Dendritic cell treated with granulocyte-macrophage colony-stimulating factor and Interleukin-4, amounts not matched to agents 40 ng/mL and 50 ng/mL, for 4 days (primary cell): ENCODE measurements at regions not wholly inside any gene's neighbourhood (a gene's known extent, or its start where the extent isn't known, plus 50 kb on each side); places are given as distances from the start of the nearest gene placed in this dataset.
A peak's percentile ranks its signal among the peaks of the same experiment; 100 is the strongest.
"Not testable (repeated sequence)": the region's sequence is repeated elsewhere in the genome, so short reads cannot be mapped to it uniquely, and the experiment has no call there.

Source experiments
- H3K27ac Mint-ChIP-seq: one replicate; pipeline ENCODE4 v1.8.0; 2022; ENCODE audit warnings: mild to moderate bottlenecking, mixed read lengths
- H3K27me3 Mint-ChIP-seq: one replicate; pipeline ENCODE4 v1.8.0; 2022; ENCODE audit warnings: mild to moderate bottlenecking, mixed read lengths
- H3K36me3 Mint-ChIP-seq: one replicate; pipeline ENCODE4 v1.8.0; 2022; ENCODE audit warnings: low read depth, mixed read lengths
- H3K4me1 Mint-ChIP-seq: one replicate; pipeline ENCODE4 v1.8.0; 2022; ENCODE audit warnings: low read depth, mixed read lengths
- H3K4me3 Mint-ChIP-seq: one replicate; pipeline ENCODE4 v1.8.0; 2022; ENCODE audit warnings: mild to moderate bottlenecking, moderate library complexity, mixed read lengths
- H3K9me3 Mint-ChIP-seq: one replicate; pipeline ENCODE4 v1.8.0; 2022; ENCODE audit warnings: mixed read lengths
- intact Hi-C: fragments of 100-400 bp; cut with micrococcal nuclease; formaldehyde crosslinking; loops from one replicate; pipeline ENCODE4 v1.15.0; 2022

DNA sequence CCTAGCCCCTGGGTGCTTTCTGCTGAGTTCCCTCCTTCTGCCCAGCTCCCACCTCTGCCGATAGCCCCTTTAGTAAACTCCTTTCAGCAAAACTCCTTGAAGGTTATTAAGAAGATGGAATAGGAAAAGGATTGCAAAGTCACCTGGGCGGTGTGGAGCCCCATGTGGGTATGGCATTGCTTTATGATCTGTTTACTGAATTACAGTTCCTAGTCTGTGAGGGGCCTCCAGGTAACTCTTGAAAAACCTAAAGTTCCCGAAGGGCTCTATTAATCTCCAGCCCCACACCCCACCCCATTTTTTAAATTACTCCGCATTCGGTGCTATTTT lies 116.9 kb upstream of the UXS1 start:
- H3K9me3 Mint-ChIP-seq, result peaks cover 10% of the 10 kb centered on the region
- H3K27ac Mint-ChIP-seq, result no peak overlapping the region
- no peak overlapping the region for H3K4me3 Mint-ChIP-seq
- intact Hi-C loops, result no loop called here
- H3K36me3 Mint-ChIP-seq, result no peaks in the 10 kb centered on the region
- peaks cover 6% of the 10 kb centered on the region for H3K4me1 Mint-ChIP-seq
- H3K27me3 Mint-ChIP-seq, result no peaks in the 10 kb centered on the region

DNA sequence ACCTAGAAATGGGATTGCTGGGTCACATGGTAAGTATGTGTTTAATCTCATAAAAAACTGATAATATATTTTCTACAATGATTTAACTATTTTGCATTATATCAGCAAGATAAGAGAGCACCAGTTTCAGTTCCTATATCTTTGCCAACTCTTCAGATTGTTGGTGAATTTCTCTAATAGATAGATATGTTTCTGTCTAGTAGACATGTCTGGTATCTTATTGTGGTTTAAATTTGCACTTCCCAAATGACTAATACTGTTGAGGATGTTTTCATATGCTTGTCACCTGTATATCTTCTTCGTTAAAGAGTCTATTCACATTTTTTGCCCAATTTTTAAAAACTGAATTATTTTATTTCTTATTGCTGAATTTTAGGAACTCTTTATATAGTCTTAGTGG lies 113.8 kb upstream of the UXS1 start:
- intact Hi-C loops, result no loop called here
- Mint-ChIP-seq H3K4me1 (peaks cover 7% of the 10 kb centered on the region), H3K27ac (no peak overlapping the region), H3K36me3 (no peaks in the 10 kb centered on the region), H3K4me3 (no peak overlapping the region), H3K27me3 (no peaks in the 10 kb centered on the region), H3K9me3 (peaks cover 29% of the 10 kb centered on the region)

DNA sequence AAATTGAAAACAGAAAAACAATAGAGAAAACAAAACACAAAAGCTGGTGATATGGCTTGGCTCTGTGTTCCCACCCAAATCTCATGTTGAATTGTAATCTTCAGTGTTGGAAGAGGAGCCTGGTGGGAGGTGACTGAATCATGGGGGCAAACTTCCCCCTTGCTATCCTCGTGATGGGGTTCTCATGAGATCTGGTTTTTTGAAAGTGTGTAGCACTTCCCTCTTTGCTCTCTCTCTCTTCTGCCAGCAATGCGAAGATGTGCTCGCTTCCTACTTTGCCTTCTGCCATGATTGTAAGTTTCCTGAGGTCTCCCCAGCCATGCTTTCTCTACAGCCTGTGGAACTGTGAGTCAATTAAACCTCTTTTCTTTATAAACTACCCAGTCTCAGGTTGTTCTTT lies 112.3 kb upstream of the UXS1 start:
- H3K27me3 Mint-ChIP-seq, result no peaks in the 10 kb centered on the region
- intact Hi-C loops, result no loop called here
- no peak overlapping the region for H3K4me3 Mint-ChIP-seq
- H3K9me3 Mint-ChIP-seq, result peaks cover 33% of the 10 kb centered on the region
- no peaks in the 10 kb centered on the region for H3K36me3 Mint-ChIP-seq
- H3K27ac Mint-ChIP-seq, result peak overlapping the region; percentile 27
- peaks cover 7% of the 10 kb centered on the region for H3K4me1 Mint-ChIP-seq

DNA sequence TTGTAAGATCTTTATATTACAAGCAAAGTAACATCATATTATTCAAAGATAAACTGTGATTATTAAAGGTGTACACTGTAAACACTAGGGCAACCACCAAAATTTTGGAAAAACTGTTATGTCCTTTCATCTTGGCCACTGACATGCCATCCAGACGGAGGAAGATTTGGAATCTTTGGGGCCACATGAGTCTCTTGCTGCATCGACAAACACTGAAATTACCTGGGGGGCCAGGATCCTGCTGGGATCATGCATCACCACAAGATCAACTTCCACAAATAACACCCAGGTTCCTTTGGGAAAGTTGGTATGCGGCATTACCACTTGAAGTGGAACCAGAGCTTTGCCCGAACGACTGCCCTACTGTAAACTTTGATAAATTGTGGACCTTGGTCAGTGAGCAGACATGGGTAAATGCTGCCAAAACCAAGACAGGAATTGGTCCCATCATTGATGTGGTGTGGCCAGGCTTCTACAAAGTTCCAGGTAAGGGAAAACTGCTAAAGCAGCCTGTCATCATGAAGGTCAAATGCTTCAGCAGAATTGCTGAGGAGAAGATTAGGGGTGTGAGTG lies 110.6 kb upstream of the UXS1 start:
- Mint-ChIP-seq H3K27me3 (no peaks in the 10 kb centered on the region), H3K27ac (no peak overlapping the region), H3K9me3 (peaks cover 33% of the 10 kb centered on the region), H3K4me1 (peaks cover 7% of the 10 kb centered on the region), H3K4me3 (no peak overlapping the region), H3K36me3 (no peaks in the 10 kb centered on the region)
- intact Hi-C loops, result no loop called here

DNA sequence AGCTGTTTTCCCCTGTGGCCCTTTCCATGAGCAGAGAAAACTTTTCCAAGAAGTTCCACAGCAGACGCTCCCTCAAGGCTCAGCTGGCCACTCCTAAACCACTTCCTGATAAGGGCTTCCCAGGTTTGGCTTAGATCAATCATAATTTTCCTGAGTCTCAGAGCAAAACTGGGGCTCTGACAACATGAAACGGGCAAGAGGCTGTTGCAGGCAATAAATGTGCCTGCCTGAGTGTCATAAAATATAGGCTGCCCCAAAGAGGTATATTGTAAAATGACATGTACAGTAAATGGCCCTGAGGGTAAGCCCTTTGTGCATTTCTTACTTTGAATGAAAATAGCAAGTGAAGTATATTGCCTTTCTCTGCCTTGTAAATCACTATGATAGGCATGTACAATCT lies 105.6 kb upstream of the UXS1 start:
- Mint-ChIP-seq H3K27ac (no peak overlapping the region), H3K9me3 (peaks cover 11% of the 10 kb centered on the region), H3K36me3 (no peaks in the 10 kb centered on the region), H3K27me3 (no peaks in the 10 kb centered on the region), H3K4me1 (peaks cover 5% of the 10 kb centered on the region), H3K4me3 (no peak overlapping the region)
- intact Hi-C loops, result no loop called here

DNA sequence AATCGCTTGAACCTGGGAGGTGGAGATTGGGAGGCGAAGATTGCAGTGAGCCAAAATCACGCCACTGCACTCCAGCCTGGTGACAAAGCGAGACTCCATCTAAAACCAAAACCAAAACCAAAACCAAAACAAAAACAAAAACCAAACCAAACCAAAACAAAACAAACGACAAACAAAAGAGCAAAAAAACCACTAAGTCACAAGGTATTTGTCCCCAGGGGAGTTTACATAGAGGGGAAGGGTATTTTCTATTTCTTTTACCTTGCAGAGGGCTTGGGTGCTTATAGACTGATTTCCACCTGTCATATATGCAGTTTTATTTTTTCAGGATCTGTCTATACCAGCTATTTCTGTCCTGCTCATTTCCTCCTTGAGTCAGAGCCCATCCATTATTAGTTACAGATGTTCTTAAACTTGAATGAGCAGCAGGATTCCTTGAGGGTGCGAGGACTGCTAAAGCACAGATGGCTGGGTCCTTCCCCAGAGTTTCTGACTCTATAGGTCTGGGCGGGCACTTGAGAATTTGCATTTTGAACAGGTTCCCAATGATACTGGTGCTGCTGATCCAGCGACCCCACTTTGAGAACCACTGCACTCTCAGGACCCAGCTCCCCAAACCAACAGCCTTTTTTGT lies 102.2 kb upstream of the UXS1 start:
- Mint-ChIP-seq H3K27ac (no peak overlapping the region), H3K36me3 (no peaks in the 10 kb centered on the region), H3K9me3 (no peaks in the 10 kb centered on the region), H3K27me3 (no peaks in the 10 kb centered on the region), H3K4me1 (peaks cover 5% of the 10 kb centered on the region), H3K4me3 (peak overlapping the region; percentile 20)
- intact Hi-C loops, result no loop called here

DNA sequence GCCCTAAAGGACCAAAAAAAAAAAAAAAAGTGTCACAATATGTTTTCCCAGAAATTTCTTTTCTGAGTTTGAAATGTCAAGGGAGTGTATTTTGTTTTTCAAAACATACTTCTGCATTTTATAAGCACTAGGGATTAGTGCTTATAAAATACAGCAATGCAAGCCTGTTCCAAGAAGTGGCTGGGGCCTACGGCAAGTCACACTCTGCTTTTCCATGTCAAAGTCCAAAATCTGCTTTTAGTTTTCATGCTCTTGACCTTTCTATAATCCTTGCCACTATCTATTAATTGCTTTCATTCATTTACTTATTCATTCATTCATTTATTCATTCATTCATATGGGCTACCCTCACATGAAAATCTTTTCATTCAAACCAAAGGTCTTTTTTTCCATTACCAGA lies 100.1 kb upstream of the UXS1 start:
- no peak overlapping the region for H3K4me3 Mint-ChIP-seq
- no peak overlapping the region for H3K27ac Mint-ChIP-seq
- no peaks in the 10 kb centered on the region for H3K36me3 Mint-ChIP-seq
- H3K9me3 Mint-ChIP-seq, result no peaks in the 10 kb centered on the region
- H3K27me3 Mint-ChIP-seq, result no peaks in the 10 kb centered on the region
- H3K4me1 Mint-ChIP-seq, result peaks cover 5% of the 10 kb centered on the region
- intact Hi-C loops, result no loop called here

DNA sequence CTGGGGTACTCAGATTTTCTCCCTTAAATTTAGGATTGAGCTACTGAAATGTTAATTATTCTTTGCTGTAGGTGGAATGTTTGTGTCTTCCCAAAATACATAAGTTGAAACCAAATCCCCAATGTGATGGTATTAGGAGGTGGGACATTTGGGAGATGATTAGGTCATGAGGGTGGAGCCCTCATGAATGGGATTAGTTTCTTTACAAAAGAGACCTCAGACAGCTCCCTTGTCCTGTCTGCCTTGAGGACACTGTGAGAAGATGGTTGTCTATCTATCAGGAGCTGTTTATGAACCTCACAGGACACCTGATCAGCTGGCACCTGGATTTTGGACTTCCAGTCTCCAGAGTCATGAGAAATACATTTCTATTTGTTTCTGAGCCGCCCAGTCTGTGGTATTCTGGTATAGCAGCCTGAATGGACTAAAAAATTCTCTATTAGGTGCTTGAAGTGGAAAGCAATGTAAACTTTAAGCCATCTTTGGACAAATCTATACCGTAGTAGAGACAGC lies 99.2 kb upstream of the UXS1 start:
- Mint-ChIP-seq H3K9me3 (no peaks in the 10 kb centered on the region), H3K27ac (no peak overlapping the region), H3K4me3 (no peak overlapping the region), H3K27me3 (no peaks in the 10 kb centered on the region), H3K4me1 (peaks cover 5% of the 10 kb centered on the region), H3K36me3 (no peaks in the 10 kb centered on the region)
- intact Hi-C loops, result no loop called here

DNA sequence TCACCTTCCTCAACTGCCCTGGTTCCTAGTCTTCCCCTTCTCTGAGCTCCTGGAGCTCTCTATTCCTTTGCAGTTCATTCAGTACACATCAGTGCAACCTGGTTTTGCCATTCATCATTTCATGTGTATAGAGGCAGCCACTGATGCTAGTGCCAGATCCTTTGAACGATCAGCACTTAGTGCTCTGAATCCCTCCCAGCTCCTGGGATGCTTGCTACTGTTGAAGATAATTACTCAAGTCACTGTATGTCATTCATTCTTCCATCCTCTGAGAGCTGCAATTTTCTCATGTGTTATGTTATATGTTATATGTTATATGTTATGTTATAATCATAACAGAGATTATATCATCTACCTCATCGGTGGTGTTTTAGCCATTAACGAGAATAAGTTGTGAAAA lies 98.5 kb upstream of the UXS1 start:
- intact Hi-C loops, result no loop called here
- no peaks in the 10 kb centered on the region for H3K9me3 Mint-ChIP-seq
- H3K4me3 Mint-ChIP-seq, result no peak overlapping the region
- no peaks in the 10 kb centered on the region for H3K36me3 Mint-ChIP-seq
- peaks cover 5% of the 10 kb centered on the region for H3K4me1 Mint-ChIP-seq
- H3K27me3 Mint-ChIP-seq, result no peaks in the 10 kb centered on the region
- H3K27ac Mint-ChIP-seq, result no peak overlapping the region

DNA sequence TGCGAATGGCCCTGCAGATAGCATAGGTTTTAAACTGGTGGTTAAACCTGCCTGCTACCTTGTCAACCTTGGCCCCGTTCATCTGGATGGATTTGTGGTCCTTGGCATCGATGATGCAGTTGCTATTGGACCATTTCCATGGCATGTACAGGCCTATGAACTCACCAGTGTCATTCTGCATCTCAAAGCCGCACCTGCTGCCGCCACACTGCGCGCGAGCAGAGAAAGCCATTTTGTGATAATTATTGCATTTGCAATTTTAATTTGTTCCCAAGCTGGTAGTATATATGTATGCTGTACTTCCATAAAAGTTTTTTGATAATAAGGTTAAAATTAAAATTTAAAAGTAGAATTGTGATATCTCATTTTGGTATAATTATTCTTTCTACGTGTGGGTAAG lies 94.8 kb upstream of the UXS1 start:
- Mint-ChIP-seq H3K36me3 (no peaks in the 10 kb centered on the region), H3K4me3 (no peak overlapping the region), H3K9me3 (no peaks in the 10 kb centered on the region), H3K27me3 (no peaks in the 10 kb centered on the region), H3K4me1 (no peaks in the 10 kb centered on the region), H3K27ac (no peak overlapping the region)
- intact Hi-C loops, result no loop called here

DNA sequence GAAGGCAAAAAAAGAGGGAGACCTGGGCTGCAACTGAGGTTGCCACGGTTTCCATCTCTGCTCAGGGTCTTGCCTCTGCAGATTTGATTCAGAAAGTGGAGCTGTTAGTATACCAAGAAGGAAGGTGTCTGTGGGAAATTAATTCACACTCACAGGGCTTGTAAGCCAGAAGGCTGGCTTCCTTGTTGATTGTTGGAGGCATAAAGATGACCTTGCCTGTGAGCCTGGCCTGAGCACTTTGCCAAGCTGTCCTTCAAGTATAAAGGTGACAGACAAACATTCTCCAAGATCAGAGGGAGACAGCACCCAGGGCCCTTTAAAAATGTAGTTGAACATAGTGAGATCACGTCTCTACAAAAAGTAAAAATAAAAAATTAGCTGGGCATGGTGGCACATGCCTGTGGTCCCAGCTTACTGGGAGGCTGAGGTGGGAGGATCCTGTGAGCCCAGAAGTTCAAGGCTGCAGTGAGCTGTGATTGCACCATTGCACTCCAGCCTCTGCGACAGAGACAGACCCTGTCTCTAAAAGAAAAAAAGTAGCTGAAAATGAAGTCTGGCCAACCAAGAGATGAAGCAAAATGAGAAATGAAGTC lies 91.2 kb upstream of the UXS1 start:
- Mint-ChIP-seq H3K27ac (no peak overlapping the region), H3K9me3 (no peaks in the 10 kb centered on the region), H3K4me3 (no peak overlapping the region), H3K4me1 (no peaks in the 10 kb centered on the region), H3K36me3 (no peaks in the 10 kb centered on the region), H3K27me3 (no peaks in the 10 kb centered on the region)
- intact Hi-C loops, result no loop called here

DNA sequence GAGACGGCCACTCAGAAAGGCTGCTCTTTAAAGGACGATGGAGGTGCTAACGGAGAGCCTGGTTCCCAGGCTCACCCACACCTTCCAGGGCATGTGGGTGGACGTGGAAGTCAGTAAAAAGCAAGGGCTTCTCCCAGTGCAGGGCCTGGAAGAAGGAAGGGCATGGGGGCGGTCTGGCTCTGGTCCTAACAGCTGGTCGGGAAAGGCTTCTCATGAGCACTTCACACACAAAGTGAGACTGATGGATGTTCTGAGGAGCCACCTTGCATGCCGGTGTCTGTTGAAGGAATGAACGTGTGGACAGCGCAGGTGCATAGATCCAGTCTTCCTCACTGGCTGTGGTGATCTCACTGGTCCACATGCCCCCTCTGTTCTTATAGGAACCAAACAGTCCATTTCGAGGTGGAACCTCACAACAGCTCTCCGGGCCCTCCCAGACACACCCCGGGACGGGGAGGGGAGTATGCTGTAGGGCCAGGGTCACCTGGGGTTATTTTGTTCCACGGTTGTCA lies 90.6 kb upstream of the UXS1 start:
- H3K27ac Mint-ChIP-seq, result no peak overlapping the region
- H3K9me3 Mint-ChIP-seq, result no peaks in the 10 kb centered on the region
- no peak overlapping the region for H3K4me3 Mint-ChIP-seq
- no peaks in the 10 kb centered on the region for H3K4me1 Mint-ChIP-seq
- peaks cover under 1% of the 10 kb centered on the region for H3K27me3 Mint-ChIP-seq
- intact Hi-C loops, result no loop called here
- no peaks in the 10 kb centered on the region for H3K36me3 Mint-ChIP-seq

DNA sequence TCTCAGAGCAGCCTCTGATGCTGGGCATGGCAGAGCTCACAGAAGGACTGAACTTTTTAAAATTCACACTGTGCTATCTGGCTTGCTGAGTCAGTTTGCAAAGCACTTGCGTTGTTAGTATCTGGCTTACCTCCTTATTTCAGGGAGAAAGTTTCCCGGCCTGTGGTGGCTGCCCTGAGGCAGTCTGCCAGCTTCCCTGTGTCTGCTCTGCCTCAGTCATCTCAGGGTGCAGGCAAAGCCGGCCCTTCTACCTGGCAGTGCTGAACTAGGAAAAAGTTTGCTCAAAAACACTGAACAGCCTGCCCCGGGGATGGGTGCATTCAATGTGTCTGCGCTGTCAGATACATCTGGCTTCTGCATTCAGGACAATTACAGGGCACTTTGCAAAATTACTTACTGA lies 90.2 kb upstream of the UXS1 start:
- Mint-ChIP-seq H3K27me3 (peaks cover 2% of the 10 kb centered on the region), H3K9me3 (no peaks in the 10 kb centered on the region), H3K4me3 (no peak overlapping the region), H3K36me3 (no peaks in the 10 kb centered on the region), H3K27ac (no peak overlapping the region), H3K4me1 (no peaks in the 10 kb centered on the region)
- intact Hi-C loops, result no loop called here

DNA sequence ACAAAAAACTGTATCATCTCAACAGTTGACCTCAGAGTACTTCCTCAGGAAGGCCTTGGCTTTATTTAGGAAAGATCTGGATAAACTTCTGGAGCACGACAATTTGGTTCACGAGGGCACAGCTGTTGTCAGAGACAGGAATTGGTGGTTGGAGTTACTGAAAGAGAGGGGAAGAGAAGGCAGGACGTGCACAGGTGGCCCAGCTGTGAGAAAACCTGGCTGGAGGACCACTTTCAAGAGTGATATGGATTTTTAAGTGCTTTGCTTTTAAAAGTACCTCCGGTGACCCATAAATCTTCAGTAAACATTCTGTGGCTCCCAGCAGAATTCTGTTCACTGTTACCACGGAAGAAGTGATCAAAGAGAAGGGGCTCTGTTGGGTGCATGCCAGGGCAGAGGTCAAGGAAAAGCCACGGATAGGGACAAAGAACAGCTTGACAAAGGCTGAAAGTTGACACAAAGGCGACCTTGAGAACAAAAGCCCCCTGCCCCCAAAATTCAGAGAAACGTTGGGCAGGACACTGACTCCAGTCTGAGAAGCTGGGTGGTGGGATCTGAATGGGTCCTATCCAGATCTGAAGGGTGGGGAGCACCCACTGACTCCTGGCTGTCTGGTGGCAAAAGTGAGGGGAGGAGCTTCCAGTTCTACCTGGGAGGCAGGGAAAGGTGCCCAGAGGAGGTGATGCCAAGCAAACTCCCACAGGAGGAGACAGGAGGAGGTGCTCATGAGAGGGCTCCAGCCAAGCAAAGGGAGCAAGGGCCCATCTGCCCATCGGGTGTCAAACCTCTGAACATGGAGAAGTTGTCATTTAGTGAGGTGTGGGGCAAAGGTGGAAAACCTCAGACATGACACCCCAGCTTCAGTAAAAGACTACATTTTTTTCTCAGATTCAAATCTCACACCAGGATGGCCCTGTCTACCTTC lies 89.4 kb upstream of the UXS1 start:
- not testable (repeated sequence) for H3K4me3 Mint-ChIP-seq, H3K27ac Mint-ChIP-seq, H3K4me1 Mint-ChIP-seq

More for the DNA sequence above, 89.4 kb upstream of the UXS1 start:
- intact Hi-C loops, H3K36me3 Mint-ChIP-seq, H3K27me3 Mint-ChIP-seq, H3K9me3 Mint-ChIP-seq: not testable (repeated sequence)
